SK-N-SH (cell line): ENCODE measurements at regions not wholly inside any gene's neighbourhood (a gene's known extent, or its start where the extent isn't known, plus 50 kb on each side); places are given as distances from the start of the nearest gene placed in this dataset.
"Not testable (repeated sequence)": the region's sequence is repeated elsewhere in the genome, so short reads cannot be mapped to it uniquely, and the experiment has no call there.

ENCODE experiments used
- CTCF ChIA-PET: fragments of 300-600, 350-600 bp; formaldehyde crosslinking; extraction: SDS; loops from one replicate; lab custom pipeline; 2021; lab: Yijun Ruan, JAX
- POLR2A ChIA-PET: fragments of 350-600 bp; sonication (Branson Sonifier 250); formaldehyde crosslinking; extraction: SDS; loops from one replicate; lab custom pipeline; 2020; ENCODE audit warnings: antibody characterized with exemption, inconsistent platforms; lab: Yijun Ruan, JAX
- DNase-seq: peaks from one replicate; pipeline ENCODE4 v3.0.0; 2012
- H2AFZ ChIP-seq: fragments of 200-600 bp; sonication (generic); 2 replicates; pipeline ENCODE4 v1.8.1; 2016; ENCODE audit warnings: antibody characterized with exemption, mild to moderate bottlenecking, low read depth
- H3F3A ChIP-seq: fragments of 200-600 bp; sonication (generic); replicated peaks from 2 replicates; pipeline ENCODE3; 2016; ENCODE audit warnings: antibody characterized with exemption, mild to moderate bottlenecking; ENCODE audit not compliant: insufficient read depth
- H3K27ac ChIP-seq, 2 experiments: fragments of 200-500 bp in 1 of 2; fragments of 200-600 bp in 1 of 2; sonication (Bioruptor generic) in 1 of 2; sonication (generic), shearing (Covaris generic) in 1 of 2; 2 replicates each; pipeline versions ENCODE4 v1.5.1 to v1.6.1; 2014 to 2016; ENCODE audit warnings: low read depth in 2 of 2, inconsistent platforms in 1 of 2, low read length in 1 of 2, mild to moderate bottlenecking in 1 of 2, mixed read lengths in 1 of 2
- H3K27me3 ChIP-seq: fragments of 200-600 bp; sonication (generic), shearing (Covaris generic); 2 replicates; pipeline ENCODE4 v1.6.1; 2016; ENCODE audit warnings: mixed run types; ENCODE audit not compliant: insufficient read depth
- H3K36me3 ChIP-seq, 2 experiments: fragments of 200-500 bp in 1 of 2; fragments of 200-600 bp in 1 of 2; sonication (Bioruptor generic) in 1 of 2; sonication (generic) in 1 of 2; replicated peaks in 1 of 2; 2 replicates each; pipeline versions ENCODE3 to v1.5.1; 2014 to 2016; ENCODE audit warnings: low read length in 1 of 2, mild to moderate bottlenecking in 1 of 2; ENCODE audit not compliant: insufficient read depth in 2 of 2, control insufficient read depth in 1 of 2
- H3K4me1 ChIP-seq, 2 experiments: fragments of 200-500 bp in 1 of 2; fragments of 200-600 bp in 1 of 2; sonication (Bioruptor generic) in 1 of 2; sonication (generic), shearing (Covaris generic) in 1 of 2; 2 replicates each; pipeline versions ENCODE4 v1.5.1 to v1.6.1; 2014 to 2016; ENCODE audit warnings: low read depth in 1 of 2, low read length in 1 of 2, mixed run types in 1 of 2; ENCODE audit not compliant: insufficient read depth in 2 of 2, control insufficient read depth in 1 of 2
- H3K4me2 ChIP-seq: fragments of 200-600 bp; sonication (generic), shearing (Covaris generic); 2 replicates; pipeline ENCODE4 v1.6.1; 2017; ENCODE audit warnings: mixed run types
- H3K4me3 ChIP-seq, 2 experiments: fragments of 200-500 bp in 1 of 2; fragments of 200-600 bp in 1 of 2; sonication (Bioruptor generic) in 1 of 2; sonication (generic), shearing (Covaris generic) in 1 of 2; 2 replicates each; pipeline versions ENCODE4 v1.5.1 to v1.8.1; 2014 to 2016; ENCODE audit warnings: low read depth in 2 of 2, inconsistent platforms in 1 of 2, low read length in 1 of 2, mild to moderate bottlenecking in 1 of 2, mixed read lengths in 1 of 2, moderate library complexity in 1 of 2
- H3K79me2 ChIP-seq: fragments of 200-600 bp; sonication (generic); 2 replicates; pipeline ENCODE4 v1.8.1; 2017; ENCODE audit warnings: mild to moderate bottlenecking; ENCODE audit not compliant: insufficient read depth
- H3K9ac ChIP-seq: fragments of 200-600 bp; sonication (generic); 2 replicates; pipeline ENCODE4 v1.6.1; 2017; ENCODE audit warnings: mixed run types
- H3K9me2 ChIP-seq: fragments of 200-600 bp; sonication (generic); 2 replicates; pipeline ENCODE4 v1.6.1; 2017; ENCODE audit warnings: mixed run types
- H3K9me3 ChIP-seq: fragments of 200-600 bp; sonication (generic); 2 replicates; pipeline ENCODE4 v1.6.1; 2017; ENCODE audit warnings: mixed run types, mild to moderate bottlenecking, moderate library complexity
- H4K20me1 ChIP-seq: fragments of 200-600 bp; sonication (generic); 2 replicates; pipeline ENCODE4 v1.6.1; 2017; ENCODE audit warnings: mild to moderate bottlenecking, mixed run types; ENCODE audit not compliant: insufficient read depth
- CTCF ChIP-seq: fragments of 200-600 bp; sonication (generic); IDR thresholded peaks from 2 replicates; pipeline ENCODE4 v1.6.1; 2017; ENCODE audit warnings: antibody characterized with exemption, mild to moderate bottlenecking, moderate library complexity
- ELF1 ChIP-seq: IDR thresholded peaks from 2 replicates; pipeline ENCODE4 v1.4.0; 2012
- EP300 ChIP-seq, 2 experiments: IDR thresholded peaks; 2 replicates each; pipeline versions ENCODE4 v1.4.0 to v1.6.1; 2012; ENCODE audit warnings: borderline replicate concordance in 1 of 2, low read depth in 1 of 2, low read length in 1 of 2
- FOXM1 ChIP-seq: IDR thresholded peaks from 2 replicates; pipeline ENCODE4 v1.4.0; 2012; ENCODE audit warnings: low read depth, mild to moderate bottlenecking
- MXI1 ChIP-seq: IDR thresholded peaks from 2 replicates; pipeline ENCODE4 v1.6.1; 2012; ENCODE audit warnings: mild to moderate bottlenecking, low read depth, low read length, improper control_type of control experiment
- NRF1 ChIP-seq: IDR thresholded peaks from 2 replicates; pipeline ENCODE4 v1.6.1; 2012; ENCODE audit warnings: low read depth, mild to moderate bottlenecking, low read length
- POLR2AphosphoS5 ChIP-seq: IDR thresholded peaks from 2 replicates; pipeline ENCODE4 v1.6.1; 2012; ENCODE audit warnings: low read depth, low read length
- TCF12 ChIP-seq: IDR thresholded peaks from 2 replicates; pipeline ENCODE4 v1.4.0; 2012
- YY1 ChIP-seq: IDR thresholded peaks from 2 replicates; pipeline ENCODE4 v1.4.0; 2012; ENCODE audit warnings: low read depth, mild to moderate bottlenecking
- WGBS: methylation state at CpG from one replicate; pipeline ENCODE4 v1.1.6; 2017; ENCODE audit warnings: low lambda C conversion rate; 5-methylcytosine and 5-hydroxymethylcytosine counted together

GRCh38 chr22:49004484-49005399 lies 822.9 kb downstream of the BRD1 start:
- no peak for TF ChIP-seq YY1
- no peak for TF ChIP-seq NRF1
- no peak for TF ChIP-seq POLR2AphosphoS5
- no peak for TF ChIP-seq EP300 (IDR thresholded peaks at IDR 0.05; ENCODE audit: borderline replicate concordance in 1 of 2, low read depth in 1 of 2, low read length in 1 of 2)
- no peak for TF ChIP-seq CTCF
- TF ChIP-seq MXI1, result no peak
- TF ChIP-seq FOXM1, result no peak
- TF ChIP-seq TCF12, result no peak
- peaks cover 4% of the 10 kb centered on the region; the same call in 1 of the 2 replicates for H3K27me3 ChIP-seq
- no peak overlapping the region for H3K27ac ChIP-seq
- POLR2A ChIA-PET, result no interaction called here
- H3K9me2 ChIP-seq, result no peaks in the 10 kb centered on the region
- H3K4me1 ChIP-seq, result peaks cover 0 to 24% of the 10 kb centered on the region in 2 experiments; a peak in 1 of 4 replicates
- H3K4me2 ChIP-seq, result no peak overlapping the region
- 57% methylated on average over 23 of the region's 29 CpGs for WGBS
- no peaks in the 10 kb centered on the region for H3K79me2 ChIP-seq
- H2AFZ ChIP-seq, result no peak overlapping the region
- H3K9me3 ChIP-seq, result no peaks in the 10 kb centered on the region
- CTCF ChIA-PET, result no interaction called here
- H3K4me3 ChIP-seq, result no peak overlapping the region
- no peak overlapping the region for H3K9ac ChIP-seq
- H3K36me3 ChIP-seq, result no peaks in the 10 kb centered on the region
- no peaks in the 10 kb centered on the region for H3F3A ChIP-seq
- DNase-seq, result no peak
- no peaks in the 10 kb centered on the region for H4K20me1 ChIP-seq

GRCh38 chr22:48997605-48998004 lies 830.1 kb downstream of the BRD1 start:
- H3K4me1 ChIP-seq, POLR2A ChIA-PET, CTCF ChIA-PET: not testable (repeated sequence)

GRCh38 chr22:48993655-48994054 lies 834.0 kb downstream of the BRD1 start:
- CTCF ChIA-PET, result no interaction called here

More at GRCh38 chr22:48997605-48998004, 830.1 kb downstream of the BRD1 start:
- H3K27me3 ChIP-seq, H3K36me3 ChIP-seq, H2AFZ ChIP-seq, H3F3A ChIP-seq, H3K4me2 ChIP-seq, H3K9me3 ChIP-seq, H3K79me2 ChIP-seq, H3K4me3 ChIP-seq, H3K27ac ChIP-seq, H3K9me2 ChIP-seq, DNase-seq, H3K9ac ChIP-seq, H4K20me1 ChIP-seq: not testable (repeated sequence)
- 18% methylated on average over 14 of the region's 14 CpGs for WGBS

More at GRCh38 chr22:48993655-48994054, 834.0 kb downstream of the BRD1 start:
- DNase-seq, result no peak
- 11% methylated on average over 5 of the region's 5 CpGs for WGBS
- H3K27ac ChIP-seq, result no peak overlapping the region
- no peak for TF ChIP-seq ELF1
- no peaks in the 10 kb centered on the region for H3K36me3 ChIP-seq
- H3K9me2 ChIP-seq, result no peaks in the 10 kb centered on the region
- H3K27me3 ChIP-seq, result no peaks in the 10 kb centered on the region
- H3K4me2 ChIP-seq, result no peak overlapping the region
- no peaks in the 10 kb centered on the region for H3F3A ChIP-seq
- H3K4me1 ChIP-seq, result no peaks in the 10 kb centered on the region
- H4K20me1 ChIP-seq, result no peaks in the 10 kb centered on the region
- no peaks in the 10 kb centered on the region for H3K79me2 ChIP-seq
- H3K4me3 ChIP-seq, result no peak overlapping the region
- H3K9me3 ChIP-seq, result no peaks in the 10 kb centered on the region
- no peak overlapping the region for H3K9ac ChIP-seq
- POLR2A ChIA-PET, result no interaction called here
- no peak overlapping the region for H2AFZ ChIP-seq
